Stimulated activated CD8-positive, alpha-beta memory T cell treated with anti-CD3 and anti-CD28 coated beads, Interleukin-2, amount 100 ng/mL, for 48 hours (primary cell): ENCODE measurements at regions not wholly inside any gene's neighbourhood (a gene's known extent, or its start where the extent isn't known, plus 50 kb on each side); places are given as distances from the start of the nearest gene placed in this dataset.

Experiments
- DNase-seq, 2 donors: peaks; one replicate each; pipeline ENCODE4 v3.0.0-alpha.2; 2020; ENCODE audit warnings: low read depth in 2 of 2

GRCh38 chr17:69900101-69900500 is 174.9 kb upstream of the KCNJ16 start:
- no peak for DNase-seq

DNA sequence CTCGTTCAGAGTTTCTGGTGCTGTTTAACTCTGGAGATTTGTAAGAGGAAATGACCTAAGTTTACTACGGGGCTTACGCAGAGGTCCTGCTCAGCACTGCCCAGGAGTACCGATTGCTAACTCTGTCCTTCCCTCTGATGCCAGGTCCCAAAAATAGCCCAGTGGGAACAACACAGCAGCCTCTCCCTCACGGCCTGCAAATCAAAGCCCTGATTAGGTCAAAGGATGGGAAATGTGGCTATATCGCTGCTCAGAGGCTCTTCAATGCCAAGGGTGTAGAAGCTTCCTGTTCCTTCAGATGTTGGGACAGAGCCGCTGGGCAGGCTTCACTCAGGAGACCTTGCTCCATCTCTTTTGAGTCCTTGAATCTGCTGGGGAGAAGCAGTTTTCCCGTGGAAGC is 174.2 kb upstream of the KCNJ16 start:
- no peak for DNase-seq

DNA sequence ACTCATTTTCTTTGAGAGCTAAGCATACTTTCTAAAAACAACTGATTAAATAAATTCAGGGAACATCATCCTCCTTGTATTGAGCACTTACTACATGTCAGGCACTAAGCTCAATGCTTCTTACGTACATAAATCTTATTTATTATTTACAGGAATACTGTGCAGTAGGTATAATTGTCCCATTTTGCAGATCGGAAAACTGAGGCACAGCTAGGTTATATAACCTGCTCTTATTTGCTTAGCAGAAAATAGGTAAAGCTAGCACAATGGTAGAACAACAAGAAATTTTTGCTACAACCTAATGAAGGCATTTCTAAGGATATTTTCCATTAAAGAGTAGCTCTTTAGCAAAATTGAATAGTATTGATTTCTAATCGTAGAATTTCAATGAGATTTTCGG is 168.7 kb upstream of the KCNJ16 start:
- no peak for DNase-seq

GRCh38 chr17:69907132-69907847 is 167.7 kb upstream of the KCNJ16 start:
- DNase-seq = no peak

DNA sequence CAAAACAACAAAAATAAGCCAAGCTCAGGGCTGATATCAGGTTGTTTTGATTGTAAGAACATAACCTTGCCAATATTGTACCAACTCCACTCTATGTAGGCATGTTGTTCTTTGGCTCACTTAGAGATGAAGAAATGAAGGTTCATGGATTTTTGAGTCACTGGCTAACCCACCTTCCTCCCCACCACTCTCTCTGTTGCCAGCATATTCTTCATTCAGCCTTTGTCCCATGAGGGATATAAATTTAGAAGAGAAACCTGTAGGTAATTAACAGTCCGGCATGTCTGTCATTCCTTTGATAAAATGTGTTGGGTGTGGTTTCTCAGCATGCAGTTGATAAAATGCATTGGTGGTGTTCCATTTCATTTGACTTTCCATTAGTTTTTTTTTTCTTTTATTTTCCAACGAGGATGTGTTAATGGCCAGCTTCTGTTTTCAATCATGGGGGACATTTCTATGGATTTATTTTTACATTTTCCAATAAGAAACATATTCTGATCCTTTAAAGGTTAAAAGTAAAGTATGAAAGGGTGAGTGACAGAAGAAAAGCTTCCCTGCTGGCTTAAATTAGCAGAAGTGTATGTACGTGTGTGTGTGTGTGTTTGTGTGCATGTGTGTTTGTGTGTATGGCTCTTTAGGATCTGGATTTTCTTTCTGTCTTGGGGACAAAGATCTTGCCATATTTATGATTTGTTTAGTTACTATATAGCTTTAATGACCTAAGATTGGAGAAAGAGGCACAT is 166.2 kb upstream of the KCNJ16 start:
- DNase-seq = no peak

DNA sequence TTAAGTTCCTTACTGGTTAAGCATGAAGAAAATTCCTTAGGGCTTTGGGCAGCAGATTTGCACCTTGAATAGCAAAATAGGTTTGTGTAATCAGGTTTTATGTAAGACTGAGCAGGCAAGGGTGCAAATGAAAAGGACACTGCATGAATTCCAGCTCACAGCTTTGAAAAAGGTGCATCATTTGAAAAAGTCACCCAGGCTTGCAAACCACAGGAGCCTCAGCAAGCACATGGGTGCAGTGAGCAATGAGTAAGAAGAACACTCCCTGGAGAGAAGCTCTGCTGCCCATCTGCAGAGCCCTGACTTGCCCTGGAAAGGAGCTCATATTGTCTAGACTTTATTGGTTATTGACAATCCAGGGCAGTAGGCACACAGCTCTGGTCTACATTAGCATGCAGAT is 165.6 kb upstream of the KCNJ16 start:
- DNase-seq = no peak

DNA sequence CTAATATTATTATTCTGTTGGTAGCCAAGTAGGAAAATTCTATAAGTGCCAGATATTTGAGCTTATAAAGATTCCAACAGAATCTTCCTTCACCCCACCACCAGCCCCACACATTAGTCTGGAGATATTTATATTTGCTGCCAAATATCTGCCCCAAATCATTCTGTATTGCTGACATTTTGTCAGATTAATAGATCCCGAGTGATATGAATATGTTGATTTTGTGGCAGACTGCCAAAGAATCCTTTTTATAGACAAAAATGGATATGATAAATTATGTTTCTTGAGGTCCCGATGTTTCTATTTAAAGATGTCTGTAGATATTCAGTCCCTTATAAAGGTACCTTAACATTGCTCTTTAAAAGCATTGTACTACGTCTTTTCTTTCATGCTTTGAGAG is 162.2 kb upstream of the KCNJ16 start:
- no peak for DNase-seq

GRCh38 chr17:69913216-69913615 is 161.8 kb upstream of the KCNJ16 start:
- DNase-seq = no peak

- no peak for DNase-seq
Measured at GRCh38 chr17:69913616-69914015, 161.4 kb upstream of the KCNJ16 start.

GRCh38 chr17:69914520-69914919 is 160.5 kb upstream of the KCNJ16 start:
- no peak for DNase-seq

GRCh38 chr17:69916761-69917160 is 158.3 kb upstream of the KCNJ16 start:
- DNase-seq = no peak

DNA sequence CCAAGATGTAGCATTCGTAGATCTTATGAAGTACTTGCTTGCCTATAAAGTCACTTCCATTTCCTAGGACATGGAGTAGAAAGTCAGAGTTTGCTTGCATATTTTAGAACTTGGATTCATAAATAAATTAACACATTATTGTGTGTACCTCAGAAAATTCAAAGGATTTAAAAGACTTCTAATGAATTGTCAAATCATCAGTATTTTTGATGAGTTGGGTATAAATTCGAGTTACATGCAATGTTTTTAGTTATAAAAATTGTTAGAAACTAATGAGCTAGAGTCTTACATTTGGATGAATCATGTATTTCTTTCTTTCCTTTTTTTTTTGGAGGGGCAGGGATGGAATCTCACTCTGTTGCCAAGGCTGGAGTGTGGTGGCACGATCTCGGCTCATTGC is 156.9 kb upstream of the KCNJ16 start:
- no peak for DNase-seq

DNA sequence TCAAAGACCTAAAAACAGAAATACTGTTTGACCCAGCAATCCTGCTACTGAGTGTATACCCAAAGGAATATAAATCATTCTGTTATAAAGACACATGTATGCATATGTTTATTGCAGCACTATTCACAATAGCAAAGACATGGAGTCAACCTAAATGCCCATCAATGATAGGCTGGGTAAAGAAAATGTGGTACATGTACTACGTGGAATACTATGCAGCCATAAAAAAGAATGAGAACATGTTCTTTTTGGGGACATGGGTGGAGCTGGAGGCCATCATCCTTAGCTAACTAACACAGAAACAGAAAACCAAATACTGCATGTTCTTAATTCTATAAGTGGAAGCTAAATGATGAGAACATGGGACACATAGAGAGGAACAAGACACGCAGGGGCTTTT is 155.2 kb upstream of the KCNJ16 start:
- no peak for DNase-seq

GRCh38 chr17:69921046-69921445 is 154.0 kb upstream of the KCNJ16 start:
- DNase-seq = no peak

- no peak for DNase-seq
Measured at GRCh38 chr17:69928611-69929010, 146.4 kb upstream of the KCNJ16 start.

- DNase-seq = no peak
Measured at GRCh38 chr17:69936996-69937395, 138.0 kb upstream of the KCNJ16 start.

DNA sequence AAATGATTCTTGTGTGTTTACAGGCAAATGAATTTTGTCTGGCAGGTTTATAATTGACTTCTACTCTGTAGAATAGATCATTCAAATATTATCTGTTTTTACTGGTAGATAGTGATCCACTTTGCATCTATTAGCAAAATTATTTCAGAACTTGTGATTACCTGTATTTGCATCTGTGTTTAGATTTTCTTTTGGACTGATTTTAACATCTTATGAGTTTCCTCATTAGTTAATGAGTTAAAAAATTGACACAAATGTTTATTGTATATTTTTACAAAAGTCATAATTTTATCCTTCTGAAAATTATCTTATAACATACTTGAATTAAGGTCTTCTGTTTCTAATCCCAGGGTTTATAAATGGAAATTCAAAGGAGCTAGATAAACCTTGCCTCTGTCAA is 132.0 kb upstream of the KCNJ16 start:
- DNase-seq = no peak

- DNase-seq = no peak
Measured at GRCh38 chr17:69944406-69944805, 130.6 kb upstream of the KCNJ16 start.

DNA sequence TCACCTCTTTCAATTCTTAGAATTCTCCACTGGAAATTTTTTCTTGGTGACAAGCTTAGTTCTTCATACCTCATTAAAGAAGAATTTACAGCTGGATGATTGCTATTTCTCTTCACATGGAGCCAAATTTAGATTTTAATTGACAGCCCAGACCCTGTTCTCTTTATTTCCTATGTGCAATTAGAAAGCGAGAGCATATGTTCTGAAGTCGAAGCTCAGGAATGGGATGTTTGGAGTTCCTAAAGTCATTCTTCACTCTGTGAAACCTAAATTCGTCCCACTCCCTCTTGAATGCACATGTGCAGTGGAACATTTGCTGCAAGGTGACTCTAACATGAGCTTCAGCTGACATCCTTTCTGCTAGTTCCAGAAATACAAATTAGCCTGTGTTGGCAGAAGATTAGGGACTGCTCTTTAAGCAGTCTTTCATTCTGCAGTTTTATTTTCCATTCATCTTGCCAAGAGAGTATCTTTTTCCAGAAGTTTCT is 129.3 kb upstream of the KCNJ16 start:
- DNase-seq = no peak

- DNase-seq = no peak
Measured at GRCh38 chr17:69947027-69947759, 127.8 kb upstream of the KCNJ16 start.

- no peak for DNase-seq
Measured at GRCh38 chr17:69948406-69948805, 126.6 kb upstream of the KCNJ16 start.

DNA sequence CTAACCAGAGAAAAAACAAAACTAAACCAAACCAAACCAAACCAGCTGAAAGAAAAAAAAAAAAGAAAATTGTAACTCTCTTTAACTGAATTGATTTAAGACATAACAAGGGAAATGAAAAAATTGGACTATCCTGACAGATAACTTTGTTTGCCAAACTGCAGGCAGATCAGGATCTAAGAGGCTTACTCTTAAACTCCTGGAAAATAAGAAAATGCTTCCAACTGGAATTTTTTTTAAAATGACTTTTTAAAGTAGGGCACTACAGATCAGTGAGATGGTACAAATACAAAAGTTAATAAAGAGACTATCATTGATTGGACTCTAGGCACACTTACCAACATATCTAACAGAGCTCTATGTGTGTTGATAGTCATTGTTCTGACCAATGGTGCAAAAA is 125.5 kb upstream of the KCNJ16 start:
- no peak for DNase-seq
